ENCODE measurements at regions not wholly inside any gene's neighbourhood (a gene's known extent, or its start where the extent isn't known, plus 50 kb on each side); places are given as distances from the start of the nearest gene placed in this dataset.

GRCh38 chr13:107421028-107421427 lies 794.3 kb downstream of the LIG4 start:
- DNase-seq (ENCODE audit: low spot score), result peak; percentile 11

- DNase-seq (ENCODE audit: low spot score), result no peak
These were observed 802.3 kb downstream of the LIG4 start for GRCh38 chr13:107413005-107413404.

GRCh38 chr13:107407074-107407473 lies 808.3 kb downstream of the LIG4 start:
- DNase-seq (ENCODE audit: low spot score), result no peak

- DNase-seq (ENCODE audit: low spot score), result no peak
These were observed 819.2 kb downstream of the LIG4 start for GRCh38 chr13:107395927-107396662.

GRCh38 chr13:107392205-107392604 lies 823.1 kb downstream of the LIG4 start:
- DNase-seq (ENCODE audit: low spot score), result no peak

- no peak for DNase-seq (ENCODE audit: low spot score)
These were observed 819.6 kb upstream of the ARGLU1 start for GRCh38 chr13:107387525-107387924.

- DNase-seq (ENCODE audit: low spot score), result no peak
These were observed 811.6 kb upstream of the ARGLU1 start for GRCh38 chr13:107379407-107380155.

- no peak for DNase-seq (ENCODE audit: low spot score)
These were observed 808.6 kb upstream of the ARGLU1 start for GRCh38 chr13:107376341-107377125.

- DNase-seq (ENCODE audit: low spot score), result no peak
These were observed 807.9 kb upstream of the ARGLU1 start for GRCh38 chr13:107375701-107376340.

GRCh38 chr13:107374038-107374437 lies 806.1 kb upstream of the ARGLU1 start:
- DNase-seq (ENCODE audit: low spot score), result no peak

GRCh38 chr13:107373551-107373950 lies 805.6 kb upstream of the ARGLU1 start:
- peak; percentile 74 for DNase-seq (ENCODE audit: low spot score)

- DNase-seq (ENCODE audit: low spot score), result peak; percentile 82
These were observed 802.3 kb upstream of the ARGLU1 start for GRCh38 chr13:107370015-107370785.

GRCh38 chr13:107367258-107367657 lies 799.3 kb upstream of the ARGLU1 start:
- DNase-seq (ENCODE audit: low spot score), result no peak

GRCh38 chr13:107365466-107366215 lies 797.7 kb upstream of the ARGLU1 start:
- peak; percentile 65 for DNase-seq (ENCODE audit: low spot score)

GRCh38 chr13:107364658-107365057 lies 796.7 kb upstream of the ARGLU1 start:
- DNase-seq (ENCODE audit: low spot score), result no peak

GRCh38 chr13:107361666-107362065 lies 793.7 kb upstream of the ARGLU1 start:
- no peak for DNase-seq (ENCODE audit: low spot score)

GRCh38 chr13:107360010-107360409 lies 792.1 kb upstream of the ARGLU1 start:
- DNase-seq (ENCODE audit: low spot score), result no peak

GRCh38 chr13:107358866-107359265 lies 790.9 kb upstream of the ARGLU1 start:
- peak; percentile 80 for DNase-seq (ENCODE audit: low spot score)

GRCh38 chr13:107351305-107351704 lies 783.4 kb upstream of the ARGLU1 start:
- peak; percentile 92 for DNase-seq (ENCODE audit: low spot score)

- no peak for DNase-seq (ENCODE audit: low spot score)
These were observed 781.0 kb upstream of the ARGLU1 start for GRCh38 chr13:107348925-107349324.
